H9 (cell line): ENCODE measurements at regions not wholly inside any gene's neighbourhood (a gene's known extent, or its start where the extent isn't known, plus 50 kb on each side); places are given as distances from the start of the nearest gene placed in this dataset.

ENCODE experiments used
- DNase-seq: peaks from one replicate; pipeline ENCODE4 v3.0.0-alpha.2; 2017
- H2AFZ ChIP-seq: one replicate; pipeline ENCODE4 v1.6.1; 2013; ENCODE audit warnings: mild to moderate bottlenecking, low read length, control low read depth, moderate library complexity
- H2AK5ac ChIP-seq: 2 replicates; pipeline ENCODE4 v1.6.1; 2013; ENCODE audit warnings: low read length, control low read depth, mixed read lengths; ENCODE audit not compliant: insufficient read length
- H2BK120ac ChIP-seq: one replicate; pipeline ENCODE4 v1.6.1; 2013; ENCODE audit warnings: low read depth, mild to moderate bottlenecking, low read length, control low read depth, inconsistent platforms; ENCODE audit not compliant: poor library complexity, severe bottlenecking
- H2BK12ac ChIP-seq: 2 replicates; pipeline ENCODE4 v1.6.1; 2013; ENCODE audit warnings: low read length, control low read depth, mixed read lengths, low read depth; ENCODE audit not compliant: insufficient read length
- H2BK15ac ChIP-seq: 2 replicates; pipeline ENCODE4 v1.6.1; 2013; ENCODE audit warnings: low read depth, low read length, control low read depth
- H2BK20ac ChIP-seq: one replicate; pipeline ENCODE4 v1.6.1; 2013; ENCODE audit warnings: low read depth, mild to moderate bottlenecking, low read length, control low read depth, inconsistent platforms; ENCODE audit not compliant: poor library complexity, severe bottlenecking
- H2BK5ac ChIP-seq: 2 replicates; pipeline ENCODE4 v1.6.1; 2013; ENCODE audit warnings: low read length, control low read depth, mixed read lengths; ENCODE audit not compliant: insufficient read length
- H3K14ac ChIP-seq: 2 replicates; pipeline ENCODE4 v1.6.1; 2013; ENCODE audit warnings: low read length, control low read depth; ENCODE audit not compliant: insufficient read depth
- H3K18ac ChIP-seq: 2 replicates; pipeline ENCODE4 v1.6.1; 2013; ENCODE audit warnings: low read depth, mild to moderate bottlenecking, mixed read lengths, low read length, control low read depth; ENCODE audit not compliant: insufficient read length
- H3K23ac ChIP-seq: 2 replicates; pipeline ENCODE4 v1.6.1; 2013; ENCODE audit warnings: low read length, control low read depth, mixed read lengths, low read depth; ENCODE audit not compliant: insufficient read length
- H3K23me2 ChIP-seq: 2 replicates; pipeline ENCODE4 v1.6.1; 2013; ENCODE audit warnings: low read depth, mild to moderate bottlenecking, mixed read lengths, low read length, control low read depth; ENCODE audit not compliant: insufficient read length, poor library complexity, severe bottlenecking
- H3K27ac ChIP-seq: 2 replicates; pipeline ENCODE4 v1.5.1; 2013; ENCODE audit warnings: low read length, control low read depth, mixed read lengths, low read depth; ENCODE audit not compliant: insufficient read length
- H3K27me3 ChIP-seq: 2 replicates; pipeline ENCODE4 v1.6.1; 2013; ENCODE audit warnings: low read length, control low read depth, inconsistent platforms; ENCODE audit not compliant: insufficient read depth
- H3K4ac ChIP-seq: 2 replicates; pipeline ENCODE4 v1.6.1; 2013; ENCODE audit warnings: low read depth, mild to moderate bottlenecking, control low read depth, inconsistent platforms, low read length, moderate library complexity
- H3K4me1 ChIP-seq: 2 replicates; pipeline ENCODE4 v1.6.1; 2013; ENCODE audit warnings: low read length, control low read depth, inconsistent platforms; ENCODE audit not compliant: insufficient read depth
- H3K4me2 ChIP-seq: 2 replicates; pipeline ENCODE4 v1.6.1; 2013; ENCODE audit warnings: low read length, control low read depth, mixed read lengths; ENCODE audit not compliant: insufficient read length, insufficient read depth
- H3K56ac ChIP-seq: 2 replicates; pipeline ENCODE4 v1.6.1; 2013; ENCODE audit warnings: low read depth, mild to moderate bottlenecking, mixed read lengths, low read length, control low read depth; ENCODE audit not compliant: insufficient read length
- H3K79me1 ChIP-seq: 2 replicates; pipeline ENCODE4 v1.6.1; 2013; ENCODE audit warnings: low read depth, mild to moderate bottlenecking, moderate library complexity, low read length, control low read depth, inconsistent platforms; ENCODE audit not compliant: insufficient read depth, poor library complexity, severe bottlenecking
- H3K79me2 ChIP-seq: 2 replicates; pipeline ENCODE4 v1.6.1; 2013; ENCODE audit warnings: low read length, control low read depth, inconsistent platforms; ENCODE audit not compliant: insufficient read depth
- H3K9ac ChIP-seq: 2 replicates; pipeline ENCODE4 v1.6.1; 2013; ENCODE audit warnings: low read length, control low read depth, mixed read lengths; ENCODE audit not compliant: insufficient read length; ENCODE audit errors: extremely low read depth
- H3K9me3 ChIP-seq: one replicate; pipeline ENCODE4 v1.6.1; 2013; ENCODE audit warnings: low read depth, low read length, inconsistent platforms; ENCODE audit not compliant: control insufficient read depth
- H3T11ph ChIP-seq: one replicate; pipeline ENCODE4 v1.6.1; 2013; ENCODE audit warnings: mild to moderate bottlenecking, low read length, control low read depth, inconsistent platforms
- H4K20me1 ChIP-seq: one replicate; pipeline ENCODE4 v1.6.1; 2013; ENCODE audit not compliant: control insufficient read depth, insufficient read length, insufficient read depth
- H4K5ac ChIP-seq: 2 replicates; pipeline ENCODE4 v1.6.1; 2013; ENCODE audit warnings: low read depth, mild to moderate bottlenecking, mixed read lengths, low read length, control low read depth; ENCODE audit not compliant: insufficient read length
- H4K8ac ChIP-seq: replicated peaks from 2 replicates; pipeline ENCODE4 v1.6.1; 2013; ENCODE audit warnings: low read length, control low read depth, mixed read lengths, low read depth; ENCODE audit not compliant: insufficient read length
- H4K91ac ChIP-seq: 2 replicates; pipeline ENCODE4 v1.6.1; 2013; ENCODE audit warnings: low read depth, mild to moderate bottlenecking, moderate library complexity, mixed read lengths, low read length, control low read depth; ENCODE audit not compliant: insufficient read length
- H3K27ac Mint-ChIP-seq, 3 experiments: 2 replicates in 2 of 3; 3 replicates in 1 of 3; pipeline ENCODE4 v1.8.0; 2020 to 2021; ENCODE audit warnings: mixed read lengths in 3 of 3, mild to moderate bottlenecking in 1 of 3, moderate library complexity in 1 of 3
- H3K27me3 Mint-ChIP-seq: 2 replicates; pipeline ENCODE4 v1.8.0; 2021; ENCODE audit warnings: low read depth, mild to moderate bottlenecking, moderate library complexity, mixed read lengths
- H3K36me3 Mint-ChIP-seq, 3 experiments: 2 replicates in 2 of 3; 3 replicates in 1 of 3; pipeline ENCODE4 v1.8.0; 2020 to 2021; ENCODE audit warnings: low read depth in 3 of 3, mixed read lengths in 3 of 3; ENCODE audit not compliant: insufficient read depth in 1 of 3
- H3K4me1 Mint-ChIP-seq, 2 experiments: 2 replicates each; pipeline ENCODE4 v1.8.0; 2020; ENCODE audit warnings: mixed read lengths in 2 of 2
- H3K4me3 Mint-ChIP-seq, 2 experiments: 2 replicates in 1 of 2; 3 replicates in 1 of 2; pipeline ENCODE4 v1.8.0; 2020 to 2021; ENCODE audit warnings: mild to moderate bottlenecking in 2 of 2, mixed read lengths in 2 of 2, moderate library complexity in 1 of 2
- H3K9me3 Mint-ChIP-seq, 2 experiments: 2 replicates in 1 of 2; 3 replicates in 1 of 2; pipeline ENCODE4 v1.8.0; 2020; ENCODE audit warnings: mild to moderate bottlenecking in 2 of 2, mixed read lengths in 2 of 2, moderate library complexity in 1 of 2
- WGBS: extraction: QIAGEN DNeasy Blood & Tissue Kit; methylation state at CpG from one replicate; pipeline ENCODE4 v1.1.7; 2013; ENCODE audit warnings: missing lambda C conversion rate, low lambda C conversion rate, mixed read lengths; ENCODE audit not compliant: insufficient read length; ENCODE audit errors: extremely low coverage; 5-methylcytosine and 5-hydroxymethylcytosine counted together
- TF ChIP-seq, protein P1 (sequence below): fragments of 200-600 bp; sonication (generic); conservative IDR thresholded peaks from 3 replicates; pipeline ENCODE4 v1.8.0; 2021; ENCODE audit warnings: antibody characterized with exemption, mild to moderate bottlenecking

- Mint-ChIP-seq H3K4me1 (peaks cover 6% of the 10 kb centered on the region in 2 experiments), H3K27ac (no peak overlapping the region), H3K27me3 (no peaks in the 10 kb centered on the region), H3K9me3 (no peaks in the 10 kb centered on the region), H3K36me3 (no peaks in the 10 kb centered on the region), H3K4me3 (no peak overlapping the region)
- Histone ChIP-seq H3K18ac (no peak overlapping the region), H3K79me1 (no peaks in the 10 kb centered on the region), H4K8ac (no peak overlapping the region), H3K23me2 (no peaks in the 10 kb centered on the region), H3K23ac (no peak overlapping the region), H3T11ph (no peak overlapping the region), H2BK15ac (no peak overlapping the region), H2AFZ (no peak overlapping the region), H3K4me2 (no peak overlapping the region), H3K4me1 (0 out of 2 replicates have a peak, but pooled peaks cover 2% of the 10 kb centered on the region), H4K20me1 (no peaks in the 10 kb centered on the region), H3K4ac (no peak overlapping the region), H3K9ac (no peak overlapping the region), H2BK20ac (no peak overlapping the region), H3K79me2 (no peaks in the 10 kb centered on the region), H3K9me3 (no peaks in the 10 kb centered on the region), H3K27me3 (no peaks in the 10 kb centered on the region), H3K56ac (no peak overlapping the region), H3K27ac (no peak overlapping the region), H2BK5ac (no peak overlapping the region), H2BK120ac (no peak overlapping the region), H3K14ac (no peak overlapping the region), H2BK12ac (no peak overlapping the region), H4K5ac (no peak overlapping the region), H2AK5ac (no peak overlapping the region), H4K91ac (no peak overlapping the region)
- TF ChIP-seq, protein P1, sequence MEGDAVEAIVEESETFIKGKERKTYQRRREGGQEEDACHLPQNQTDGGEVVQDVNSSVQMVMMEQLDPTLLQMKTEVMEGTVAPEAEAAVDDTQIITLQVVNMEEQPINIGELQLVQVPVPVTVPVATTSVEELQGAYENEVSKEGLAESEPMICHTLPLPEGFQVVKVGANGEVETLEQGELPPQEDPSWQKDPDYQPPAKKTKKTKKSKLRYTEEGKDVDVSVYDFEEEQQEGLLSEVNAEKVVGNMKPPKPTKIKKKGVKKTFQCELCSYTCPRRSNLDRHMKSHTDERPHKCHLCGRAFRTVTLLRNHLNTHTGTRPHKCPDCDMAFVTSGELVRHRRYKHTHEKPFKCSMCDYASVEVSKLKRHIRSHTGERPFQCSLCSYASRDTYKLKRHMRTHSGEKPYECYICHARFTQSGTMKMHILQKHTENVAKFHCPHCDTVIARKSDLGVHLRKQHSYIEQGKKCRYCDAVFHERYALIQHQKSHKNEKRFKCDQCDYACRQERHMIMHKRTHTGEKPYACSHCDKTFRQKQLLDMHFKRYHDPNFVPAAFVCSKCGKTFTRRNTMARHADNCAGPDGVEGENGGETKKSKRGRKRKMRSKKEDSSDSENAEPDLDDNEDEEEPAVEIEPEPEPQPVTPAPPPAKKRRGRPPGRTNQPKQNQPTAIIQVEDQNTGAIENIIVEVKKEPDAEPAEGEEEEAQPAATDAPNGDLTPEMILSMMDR: no peak
- DNase-seq: no peak
- no CpG with 5 or more reads among the region's 2 CpGs for WGBS
Measured at GRCh38 chr13:72562686-72563085, 164.7 kb downstream of the MZT1 start.
